Lower lobe of right lung (tissue), 2 donors: ENCODE measurements at regions not wholly inside any gene's neighbourhood (a gene's known extent, or its start where the extent isn't known, plus 50 kb on each side); places are given as distances from the start of the nearest gene placed in this dataset.

ENCODE experiments used
- ATAC-seq, 2 donors: fragments of 200-7000 bp; cut with Tn5 transposase; one replicate each; pipeline ENCODE4 v1.9.1; 2020 to 2022; ENCODE audit warnings: mild to moderate bottlenecking in 2 of 2, moderate library complexity in 2 of 2
- DNase-seq: peaks from one replicate; pipeline ENCODE4 v3.0.0-alpha.2; 2020
- H3K27ac ChIP-seq: fragments of 200-600 bp; one replicate; pipeline ENCODE4 v1.8.0; 2022
- H3K27me3 ChIP-seq: fragments of 200-600 bp; one replicate; pipeline ENCODE4 v1.8.0; 2022; ENCODE audit warnings: low read depth
- H3K36me3 ChIP-seq: fragments of 200-600 bp; one replicate; pipeline ENCODE4 v1.8.0; 2022; ENCODE audit warnings: mild to moderate bottlenecking
- H3K4me1 ChIP-seq: fragments of 200-600 bp; one replicate; pipeline ENCODE4 v1.8.0; 2022
- H3K4me3 ChIP-seq: fragments of 200-600 bp; one replicate; pipeline ENCODE4 v1.8.0; 2022; ENCODE audit warnings: mild to moderate bottlenecking
- H3K9me3 ChIP-seq: fragments of 200-600 bp; one replicate; pipeline ENCODE4 v1.8.0; 2022
- intact Hi-C: fragments of 100-400 bp; cut with DNase I; formaldehyde crosslinking; loops from one replicate; pipeline ENCODE4 v1.11.0; 2022
- TF ChIP-seq, protein P1 (sequence below): fragments of 200-600 bp; IDR thresholded peaks from one replicate; pipeline ENCODE4 v1.8.0; 2022; ENCODE audit warnings: antibody characterized with exemption, mild to moderate bottlenecking
- donor health status: DM: no; HTN: yes; CAD: no; lungs with severe emphysema.

- Histone ChIP-seq H3K36me3 (no peaks in the 10 kb centered on the region), H3K4me3 (no peak overlapping the region), H3K4me1 (no peaks in the 10 kb centered on the region), H3K27ac (no peak overlapping the region), H3K9me3 (no peaks in the 10 kb centered on the region), H3K27me3 (no peaks in the 10 kb centered on the region)
- TF ChIP-seq, protein P1, sequence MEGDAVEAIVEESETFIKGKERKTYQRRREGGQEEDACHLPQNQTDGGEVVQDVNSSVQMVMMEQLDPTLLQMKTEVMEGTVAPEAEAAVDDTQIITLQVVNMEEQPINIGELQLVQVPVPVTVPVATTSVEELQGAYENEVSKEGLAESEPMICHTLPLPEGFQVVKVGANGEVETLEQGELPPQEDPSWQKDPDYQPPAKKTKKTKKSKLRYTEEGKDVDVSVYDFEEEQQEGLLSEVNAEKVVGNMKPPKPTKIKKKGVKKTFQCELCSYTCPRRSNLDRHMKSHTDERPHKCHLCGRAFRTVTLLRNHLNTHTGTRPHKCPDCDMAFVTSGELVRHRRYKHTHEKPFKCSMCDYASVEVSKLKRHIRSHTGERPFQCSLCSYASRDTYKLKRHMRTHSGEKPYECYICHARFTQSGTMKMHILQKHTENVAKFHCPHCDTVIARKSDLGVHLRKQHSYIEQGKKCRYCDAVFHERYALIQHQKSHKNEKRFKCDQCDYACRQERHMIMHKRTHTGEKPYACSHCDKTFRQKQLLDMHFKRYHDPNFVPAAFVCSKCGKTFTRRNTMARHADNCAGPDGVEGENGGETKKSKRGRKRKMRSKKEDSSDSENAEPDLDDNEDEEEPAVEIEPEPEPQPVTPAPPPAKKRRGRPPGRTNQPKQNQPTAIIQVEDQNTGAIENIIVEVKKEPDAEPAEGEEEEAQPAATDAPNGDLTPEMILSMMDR = no peak
- DNase-seq = no peak
- intact Hi-C loops = no loop called here
- no peak for ATAC-seq
Measured at GRCh38 chr3:1531981-1532380, 439.2 kb downstream of the CNTN6 start.

GRCh38 chr3:1532935-1533606 is 440.2 kb downstream of the CNTN6 start:
- Histone ChIP-seq H3K4me3 (no peak overlapping the region), H3K27ac (no peak overlapping the region), H3K4me1 (no peaks in the 10 kb centered on the region), H3K27me3 (no peaks in the 10 kb centered on the region), H3K9me3 (peaks cover 5% of the 10 kb centered on the region), H3K36me3 (no peaks in the 10 kb centered on the region)
- TF ChIP-seq, protein P1 = no peak
- ATAC-seq (no peak), DNase-seq (no peak)
- intact Hi-C loops = no loop called here

DNA sequence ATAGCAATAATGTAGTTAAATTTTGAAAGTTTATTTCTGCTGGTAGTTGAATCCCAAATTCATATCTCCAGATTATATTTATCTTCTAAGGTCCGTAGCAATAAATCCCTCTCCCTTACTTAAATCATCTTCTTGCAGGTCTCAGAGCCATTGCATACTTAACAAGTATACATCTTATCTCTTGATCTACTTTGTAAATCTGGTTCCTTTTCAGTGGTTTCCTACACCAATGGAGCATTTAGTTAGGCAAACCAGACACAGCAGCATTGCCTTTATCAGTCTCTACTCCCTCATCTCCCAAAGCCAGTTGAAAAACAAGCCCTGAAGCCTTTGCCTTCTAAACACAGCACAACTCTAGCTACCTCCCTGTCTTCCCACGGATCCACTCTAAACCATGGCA is 440.9 kb downstream of the CNTN6 start:
- DNase-seq = no peak
- ATAC-seq = no peak
- H3K9me3 ChIP-seq = peaks cover 5% of the 10 kb centered on the region
- intact Hi-C loops = no loop called here
- H3K4me3 ChIP-seq = no peak overlapping the region
- TF ChIP-seq, protein P1 = no peak
- no peaks in the 10 kb centered on the region for H3K4me1 ChIP-seq
- no peak overlapping the region for H3K27ac ChIP-seq
- no peaks in the 10 kb centered on the region for H3K36me3 ChIP-seq
- no peaks in the 10 kb centered on the region for H3K27me3 ChIP-seq

- Histone ChIP-seq H3K4me3 (no peak overlapping the region), H3K27me3 (no peaks in the 10 kb centered on the region), H3K27ac (no peak overlapping the region), H3K4me1 (no peaks in the 10 kb centered on the region), H3K9me3 (peaks cover 5% of the 10 kb centered on the region), H3K36me3 (no peaks in the 10 kb centered on the region)
- DNase-seq (no peak), ATAC-seq (no peak)
- intact Hi-C loops = no loop called here
- TF ChIP-seq, protein P1 = no peak
Measured at GRCh38 chr3:1534252-1534651, 441.4 kb downstream of the CNTN6 start.

DNA sequence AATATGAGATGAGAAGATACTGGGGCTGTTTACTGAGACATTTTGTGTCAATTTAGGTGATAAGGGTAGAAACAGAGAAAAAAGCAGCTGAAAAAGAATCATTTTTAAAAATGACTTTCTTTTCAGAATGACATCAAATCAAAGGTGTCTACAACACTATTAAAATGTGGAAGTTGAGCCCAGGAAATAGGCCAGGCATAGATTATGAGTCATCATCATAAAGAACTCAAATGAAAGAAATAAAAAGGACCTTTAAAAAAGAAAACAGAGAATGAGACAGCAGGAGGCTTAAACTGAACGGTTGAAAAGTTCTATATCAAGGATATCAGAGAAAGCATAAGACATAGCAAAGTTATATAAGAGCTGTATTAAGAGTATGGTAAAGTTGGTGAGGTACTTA is 442.5 kb downstream of the CNTN6 start:
- TF ChIP-seq, protein P1 = no peak

More for the DNA sequence above, 442.5 kb downstream of the CNTN6 start:
- DNase-seq = no peak
- no peak for ATAC-seq
- no peak overlapping the region for H3K4me3 ChIP-seq
- no peaks in the 10 kb centered on the region for H3K27me3 ChIP-seq
- no peak overlapping the region for H3K27ac ChIP-seq
- H3K4me1 ChIP-seq = no peaks in the 10 kb centered on the region
- H3K36me3 ChIP-seq = no peaks in the 10 kb centered on the region
- H3K9me3 ChIP-seq = peaks cover 5% of the 10 kb centered on the region
- intact Hi-C loops = no loop called here
